SIG-M5 treated with dmso at 0.1 percent for 504 hours (cell line): ENCODE measurements at regions not wholly inside any gene's neighbourhood (a gene's known extent, or its start where the extent isn't known, plus 50 kb on each side); places are given as distances from the start of the nearest gene placed in this dataset.

Experiments used
- DNase-seq: peaks from one replicate; lab custom pipeline; 2025; ENCODE audit not compliant: unreplicated experiment; lab: John Stamatoyannopoulos, UW

- DNase-seq, result no peak
Measured at GRCh38 chr11:105333153-105333552, 193.6 kb upstream of the CARD18 start.

- no peak for DNase-seq
Measured at GRCh38 chr11:105332171-105332570, 192.6 kb upstream of the CARD18 start.

- no peak for DNase-seq
Measured at GRCh38 chr11:105328061-105328460, 188.5 kb upstream of the CARD18 start.

- no peak for DNase-seq
Measured at GRCh38 chr11:105324156-105324555, 184.6 kb upstream of the CARD18 start.

GRCh38 chr11:105321696-105322095 is 182.1 kb upstream of the CARD18 start:
- no peak for DNase-seq

GRCh38 chr11:105315287-105315686 is 175.7 kb upstream of the CARD18 start:
- no peak for DNase-seq

GRCh38 chr11:105312266-105312665 is 172.7 kb upstream of the CARD18 start:
- DNase-seq, result no peak

- DNase-seq, result no peak
Measured at GRCh38 chr11:105298630-105299029, 159.1 kb upstream of the CARD18 start.

GRCh38 chr11:105298174-105298573 is 158.6 kb upstream of the CARD18 start:
- DNase-seq, result no peak

- no peak for DNase-seq
Measured at GRCh38 chr11:105297463-105297862, 157.9 kb upstream of the CARD18 start.

- DNase-seq, result no peak
Measured at GRCh38 chr11:105296806-105297205, 157.2 kb upstream of the CARD18 start.

GRCh38 chr11:105296386-105296785 is 156.8 kb upstream of the CARD18 start:
- DNase-seq, result no peak

GRCh38 chr11:105282658-105283057 is 143.1 kb upstream of the CARD18 start:
- no peak for DNase-seq

- no peak for DNase-seq
Measured at GRCh38 chr11:105274631-105275030, 135.1 kb upstream of the CARD18 start.

- DNase-seq, result no peak
Measured at GRCh38 chr11:105273660-105274280, 134.2 kb upstream of the CARD18 start.

- no peak for DNase-seq
Measured at GRCh38 chr11:105269862-105270261, 130.3 kb upstream of the CARD18 start.

- DNase-seq, result no peak
Measured at GRCh38 chr11:105268404-105269062, 129.0 kb upstream of the CARD18 start.

GRCh38 chr11:105265845-105266244 is 126.3 kb upstream of the CARD18 start:
- no peak for DNase-seq

GRCh38 chr11:105260976-105261375 is 121.4 kb upstream of the CARD18 start:
- no peak for DNase-seq

GRCh38 chr11:105245781-105246315 is 106.3 kb upstream of the CARD18 start:
- no peak for DNase-seq

GRCh38 chr11:105244160-105244825 is 104.7 kb upstream of the CARD18 start:
- peak; percentile 35 for DNase-seq

- DNase-seq, result no peak
Measured at GRCh38 chr11:105241136-105241535, 101.6 kb upstream of the CARD18 start.
